Psoas muscle (tissue), 7 donors: ENCODE measurements at regions not wholly inside any gene's neighbourhood (a gene's known extent, or its start where the extent isn't known, plus 50 kb on each side); places are given as distances from the start of the nearest gene placed in this dataset.
"Not testable (repeated sequence)": the region's sequence is repeated elsewhere in the genome, so short reads cannot be mapped to it uniquely, and the experiment has no call there.

Experiments used
- ATAC-seq, 4 donors: fragments of 200-7000 bp; cut with Tn5 transposase; one replicate each; pipeline ENCODE4 v1.9.1; 2020; ENCODE audit warnings: moderate library complexity in 3 of 4, mild to moderate bottlenecking in 2 of 4
- DNase-seq, 2 donors: peaks; one replicate each; pipeline ENCODE4 v3.0.0-alpha.2; 2020
- H3K27ac ChIP-seq: fragments of 200-600 bp; one replicate; pipeline ENCODE4 v1.8.0; 2022
- H3K27me3 ChIP-seq, 3 donors: fragments of 200-600 bp in 1 of 3; one replicate each; pipeline versions ENCODE4 v1.6.1 to v1.8.0; 2013 to 2022; ENCODE audit warnings: low read length in 2 of 3, mild to moderate bottlenecking in 2 of 3, moderate library complexity in 1 of 3; ENCODE audit not compliant: insufficient read depth in 3 of 3
- H3K36me3 ChIP-seq, 2 donors: fragments of 200-600 bp in 1 of 2; one replicate each; pipeline versions ENCODE4 v1.6.1 to v1.8.0; 2013 to 2022; ENCODE audit warnings: low read depth in 1 of 2, mild to moderate bottlenecking in 1 of 2, moderate library complexity in 1 of 2; ENCODE audit not compliant: insufficient read depth in 1 of 2
- H3K4me1 ChIP-seq: fragments of 200-600 bp; one replicate; pipeline ENCODE4 v1.8.0; 2022
- H3K4me3 ChIP-seq: fragments of 200-600 bp; one replicate; pipeline ENCODE4 v1.8.0; 2022; ENCODE audit warnings: mild to moderate bottlenecking
- H3K9me3 ChIP-seq: fragments of 200-600 bp; one replicate; pipeline ENCODE4 v1.8.0; 2022
- CTCF ChIP-seq: fragments of 200-600 bp; IDR thresholded peaks from one replicate; pipeline ENCODE4 v1.8.0; 2022; ENCODE audit warnings: antibody characterized with exemption
- WGBS, 3 donors: extraction: QIAGEN DNeasy Blood & Tissue Kit; methylation state at CpG; one replicate each; pipeline versions ENCODE4 v1.1.6 to v1.1.7; 2013; 5-methylcytosine and 5-hydroxymethylcytosine counted together
- intact Hi-C, 2 donors: fragments of 100-400 bp; cut with DNase I; formaldehyde crosslinking; loops; one replicate each; pipeline versions ENCODE4 v1.11.0 to v1.14.2; 2022
- donor health status: healthy with polysubstance abuse.
- donor health status: DM: no; HTN: no; CAD: no; lungs with moderate emphysema.
- donor health status: Bipolar disorder and iron deficiency.
- donor health status: healthy.
- donor health status: DM: yes; HTN: yes; CAD: no.
- donor health status: DM: no; HTN: no; CAD: no.
- donor health status: DM: yes; HTN: yes; CAD: no.

DNA sequence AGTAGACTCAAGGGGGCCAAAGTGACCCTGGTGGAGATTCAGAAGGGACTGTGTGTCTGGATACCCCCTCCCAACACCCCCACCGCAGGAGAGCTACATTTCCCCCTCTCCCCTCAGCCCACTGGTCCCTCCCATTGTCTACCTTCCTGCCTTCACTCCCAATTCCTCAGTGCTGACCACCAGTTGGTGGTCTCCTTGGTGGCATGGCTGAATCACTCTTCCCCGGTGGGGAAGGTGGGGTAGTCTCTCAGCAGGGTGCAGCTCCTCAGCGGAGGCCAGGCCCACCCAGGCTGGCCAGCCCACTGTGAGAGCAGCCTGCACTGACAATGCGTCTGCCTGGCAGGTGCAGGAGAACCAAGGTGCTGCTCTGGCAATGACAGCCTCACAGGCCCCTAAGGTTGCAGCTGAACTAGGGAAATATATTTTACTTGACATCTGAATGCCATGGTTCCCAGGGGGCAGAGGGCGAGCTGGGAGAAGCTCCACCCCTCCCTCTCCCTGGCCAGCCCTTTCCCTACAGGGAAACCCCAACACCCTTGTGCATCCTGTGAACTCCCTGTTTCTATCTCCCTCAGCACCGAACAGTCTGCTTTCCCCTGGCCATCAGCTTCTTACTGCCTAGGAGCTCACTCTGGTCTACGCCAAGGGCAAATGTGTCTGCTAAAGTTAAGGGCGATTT lies 62.6 kb upstream of the PAX8 start:
- H3K4me1 ChIP-seq: peaks cover 3% of the 10 kb centered on the region
- H3K27ac ChIP-seq: no peak overlapping the region
- H3K27me3 ChIP-seq: no peaks in the 10 kb centered on the region
- H3K4me3 ChIP-seq: no peak overlapping the region
- intact Hi-C loops: no loop called here
- TF ChIP-seq CTCF: no peak
- no peak for DNase-seq
- H3K9me3 ChIP-seq: no peaks in the 10 kb centered on the region
- WGBS, 3 donors: 74 to 75% (median 74%) methylated on average over 8 of the region's 8 CpGs
- no peaks in the 10 kb centered on the region for H3K36me3 ChIP-seq
- ATAC-seq: no peak

- TF ChIP-seq CTCF: no peak
- no peak overlapping the region for H3K27ac ChIP-seq
- H3K36me3 ChIP-seq: no peaks in the 10 kb centered on the region
- DNase-seq (peak; percentile 59 to 81), ATAC-seq (peak; percentile 64 to 91 (median 85))
- no peak overlapping the region for H3K4me3 ChIP-seq
- intact Hi-C loops: no loop called here
- peaks cover 3% of the 10 kb centered on the region for H3K4me1 ChIP-seq
- H3K27me3 ChIP-seq: no peaks in the 10 kb centered on the region
- no peaks in the 10 kb centered on the region for H3K9me3 ChIP-seq
- WGBS, 3 donors: 11 to 26% (median 19%) methylated on average over 5 of the region's 5 CpGs
Observed at GRCh38 chr2:113337809-113338208, 59.1 kb upstream of the PAX8 start.

GRCh38 chr2:113336040-113336439 lies 57.3 kb upstream of the PAX8 start:
- H3K27me3 ChIP-seq, intact Hi-C loops, H3K4me1 ChIP-seq, H3K36me3 ChIP-seq, H3K9me3 ChIP-seq, H3K27ac ChIP-seq, H3K4me3 ChIP-seq: not testable (repeated sequence)
- WGBS, 3 donors: 16 to 19% (median 19%) methylated on average over 3 of the region's 3 CpGs
- ATAC-seq: peak; percentile 69 to 73 (median 72)
- peak; percentile 28 to 81 for DNase-seq

GRCh38 chr2:113334147-113334546 lies 55.4 kb upstream of the PAX8 start:
- no peak for DNase-seq
- TF ChIP-seq CTCF: no peak
- intact Hi-C loops: no loop called here

GRCh38 chr2:113333735-113334134 lies 55.0 kb upstream of the PAX8 start:
- H3K27me3 ChIP-seq, H3K4me3 ChIP-seq, H3K27ac ChIP-seq, H3K36me3 ChIP-seq, H3K4me1 ChIP-seq, intact Hi-C loops, ATAC-seq, H3K9me3 ChIP-seq, DNase-seq: not testable (repeated sequence)
- WGBS, 3 donors: 63 to 70% (median 65%) methylated on average over 5 of the region's 5 CpGs

More at GRCh38 chr2:113334147-113334546, 55.4 kb upstream of the PAX8 start:
- Histone ChIP-seq H3K27me3 (no peaks in the 10 kb centered on the region), H3K9me3 (no peaks in the 10 kb centered on the region), H3K27ac (no peak overlapping the region), H3K4me1 (peaks cover 3% of the 10 kb centered on the region), H3K36me3 (no peaks in the 10 kb centered on the region), H3K4me3 (no peak overlapping the region)
- no peak for ATAC-seq
- 58 to 73% (median 61%) methylated on average over 5 of the region's 5 CpGs for WGBS, 3 donors

DNA sequence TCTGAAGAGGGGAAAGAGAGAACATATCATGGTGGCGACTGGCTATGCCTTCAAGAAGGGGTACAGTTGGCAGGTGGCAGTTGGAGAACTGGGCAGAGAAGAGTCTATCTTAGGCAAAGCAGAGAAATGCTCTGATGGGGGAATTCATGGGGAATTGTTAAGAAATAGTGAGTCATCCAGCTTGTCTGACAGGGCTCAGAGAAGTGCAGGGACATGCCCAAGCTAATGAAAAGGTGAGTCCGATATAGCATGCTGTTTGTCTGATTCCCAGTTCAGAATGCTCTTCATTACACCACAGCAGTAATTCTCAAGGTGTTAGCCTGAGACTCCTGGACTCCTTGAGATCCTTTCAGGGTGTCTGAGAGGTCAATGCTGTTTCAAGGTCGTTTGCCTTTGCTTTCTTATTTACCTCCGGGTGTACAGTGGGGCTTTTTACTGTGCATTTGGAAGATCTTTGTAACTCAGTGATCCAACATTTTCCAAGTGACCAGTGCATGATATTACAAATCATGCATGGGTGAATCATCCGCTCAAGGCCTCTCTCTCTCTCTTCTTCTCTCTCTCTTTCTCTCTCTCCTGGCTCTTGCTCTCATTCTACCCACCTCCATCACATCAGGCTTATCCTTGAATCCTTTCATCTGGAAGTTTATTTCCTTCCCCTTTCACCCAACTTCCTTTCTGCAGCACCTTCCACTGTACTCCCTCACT lies 51.5 kb upstream of the PAX8 start:
- H3K27ac ChIP-seq, H3K36me3 ChIP-seq, H3K27me3 ChIP-seq, intact Hi-C loops, DNase-seq, H3K4me3 ChIP-seq, H3K4me1 ChIP-seq, ATAC-seq, H3K9me3 ChIP-seq: not testable (repeated sequence)
- 70 to 88% (median 80%) methylated on average over 4 to 5 of the region's 5 CpGs for whole genome bisulfite sequencing, 3 donors

DNA sequence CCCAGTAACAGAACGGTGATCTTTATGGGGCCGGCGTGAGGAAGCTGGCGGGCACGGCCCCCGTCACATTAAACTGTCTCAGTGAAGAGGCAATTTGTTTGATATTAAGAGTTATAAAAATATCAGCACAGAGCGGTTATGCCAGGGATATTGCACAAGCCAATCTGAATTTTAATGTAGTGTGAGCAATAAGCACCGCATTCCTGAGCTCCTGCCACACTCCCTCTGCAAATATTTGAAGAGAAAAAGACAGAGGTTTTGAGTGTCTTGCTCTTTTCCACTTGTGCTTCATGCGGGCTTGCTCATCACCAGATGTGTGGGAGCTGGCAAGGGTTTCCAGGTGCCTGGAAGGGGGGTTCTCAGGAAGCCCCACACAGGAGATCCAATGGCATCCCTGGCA lies 50.3 kb upstream of the PAX8 start:
- H3K27me3 ChIP-seq, intact Hi-C loops, ATAC-seq, H3K27ac ChIP-seq, H3K36me3 ChIP-seq, H3K9me3 ChIP-seq, DNase-seq, H3K4me1 ChIP-seq, H3K4me3 ChIP-seq: not testable (repeated sequence)
- 54 to 73% (median 56%) methylated on average over 9 of the region's 9 CpGs for WGBS, 3 donors

DNA sequence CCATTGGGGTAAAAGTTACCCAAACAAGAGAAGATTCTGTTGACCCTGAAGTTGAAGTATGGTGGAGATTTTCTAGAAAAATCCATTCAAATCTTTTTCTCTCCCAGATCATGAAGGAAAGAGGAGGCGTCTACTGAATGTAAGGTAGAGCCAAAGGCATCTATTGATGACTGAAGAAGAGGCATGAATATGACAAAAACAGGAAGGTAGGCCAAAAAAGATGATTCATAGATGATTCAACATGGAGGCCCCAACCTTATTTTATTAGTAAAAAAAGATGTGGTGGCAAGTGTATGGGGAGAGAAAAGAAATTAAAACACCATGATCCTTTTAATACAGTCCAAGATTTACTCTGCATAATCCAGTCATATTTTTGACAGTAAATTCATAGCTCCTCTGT lies 49.9 kb upstream of the PAX8 start:
- H3K9me3 ChIP-seq, DNase-seq, H3K4me1 ChIP-seq, ATAC-seq, intact Hi-C loops, H3K4me3 ChIP-seq, H3K27ac ChIP-seq, H3K27me3 ChIP-seq, H3K36me3 ChIP-seq: not testable (repeated sequence)
- 91 to 100% (median 100%) methylated on average over 1 of the region's 1 CpG for WGBS, 3 donors
